Right renal pelvis (tissue), 4 donors: ENCODE measurements at regions not wholly inside any gene's neighbourhood (a gene's known extent, or its start where the extent isn't known, plus 50 kb on each side); places are given as distances from the start of the nearest gene placed in this dataset.

Experiments used
- DNase-seq, 4 donors: peaks; one replicate each; pipeline ENCODE4 v3.0.0-alpha.2; 2013; ENCODE audit warnings: low read depth in 4 of 4, low spot score in 3 of 4, missing footprints in 1 of 4

DNA sequence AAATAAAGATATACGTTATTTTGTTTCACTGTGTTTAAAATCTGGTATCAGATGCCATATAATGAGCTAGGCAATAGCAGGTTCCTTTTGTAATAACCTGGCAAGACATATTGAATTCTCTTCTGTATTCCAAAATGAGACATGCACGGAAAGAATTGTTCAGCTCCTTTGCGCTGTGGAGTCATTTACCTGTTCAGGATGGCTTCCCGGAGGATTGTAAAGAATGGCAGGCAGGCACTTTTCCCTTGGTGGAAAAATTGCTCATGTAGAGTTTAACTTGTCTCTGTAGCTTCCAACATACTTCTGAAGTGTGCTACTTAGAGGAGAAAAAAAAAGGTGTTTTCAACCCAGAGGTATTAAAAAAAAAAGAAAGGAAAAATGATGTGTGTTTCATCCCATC, 805.2 kb downstream of the GALC start:
- DNase-seq, result no peak

DNA sequence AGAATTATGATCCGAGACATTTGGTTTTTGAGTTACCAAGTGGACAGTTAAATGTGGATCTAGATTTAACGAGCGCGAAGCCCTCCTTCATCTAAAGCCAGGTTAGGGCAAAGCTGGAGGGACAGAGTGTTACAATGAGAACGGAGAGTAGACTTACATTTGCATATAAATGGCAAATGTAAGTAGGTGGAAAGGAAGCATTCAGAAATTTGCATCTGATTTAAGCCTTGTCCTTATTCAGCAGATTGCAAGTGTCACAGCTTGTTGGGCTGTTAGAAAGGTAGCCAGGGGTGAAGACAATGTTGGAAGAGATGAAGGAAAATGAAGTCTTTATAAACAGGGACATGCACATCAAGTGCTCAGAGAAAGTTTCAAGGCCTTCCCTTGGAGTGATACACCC, 806.2 kb downstream of the GALC start:
- no peak for DNase-seq

DNA sequence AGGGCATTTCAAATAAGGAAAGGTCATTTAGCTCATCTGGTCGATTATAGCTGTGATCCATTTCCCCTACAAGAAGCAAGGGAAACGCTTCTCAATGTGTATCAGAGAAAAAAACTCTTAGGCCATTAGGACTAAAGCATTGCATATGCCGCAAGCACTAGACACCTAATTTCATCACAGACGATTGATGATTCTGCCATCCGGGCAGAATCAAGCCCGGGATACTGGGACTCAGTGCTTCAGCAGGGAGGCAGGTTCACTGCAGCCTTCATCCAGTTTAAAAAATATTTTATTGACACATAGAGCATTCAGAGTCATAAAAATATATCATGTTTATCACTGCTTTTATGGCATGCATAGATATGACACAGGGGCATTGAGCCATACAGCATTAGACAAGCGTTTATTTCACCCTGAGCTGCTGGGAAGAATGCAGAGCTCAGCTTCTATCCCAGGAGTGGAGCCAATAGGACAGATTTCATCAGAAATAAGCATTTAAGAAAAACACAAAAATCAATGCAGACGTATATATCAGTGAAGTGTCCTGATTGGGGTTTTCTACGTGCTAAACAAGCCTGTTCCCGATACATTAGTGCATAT, 806.9 kb downstream of the GALC start:
- DNase-seq, result no peak

DNA sequence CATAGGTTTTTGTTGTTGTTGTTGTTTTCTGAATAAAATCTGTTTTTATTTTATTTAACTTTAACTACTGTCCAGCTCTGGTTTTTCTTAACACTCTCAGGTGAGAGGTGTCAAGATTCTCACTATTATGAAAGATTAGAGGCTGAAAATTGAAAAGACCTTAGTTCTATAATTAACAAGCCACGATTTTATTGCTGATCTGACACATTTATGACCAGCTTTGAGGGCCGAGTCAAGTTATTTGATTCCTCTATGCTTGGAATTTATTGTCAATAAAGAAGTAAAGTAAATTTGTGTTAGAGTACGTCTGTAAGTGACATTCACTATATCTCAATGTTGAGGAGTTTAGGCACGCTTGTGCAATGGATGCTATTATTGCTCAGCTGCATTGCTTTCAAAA, 808.8 kb downstream of the GALC start:
- no peak for DNase-seq

DNA sequence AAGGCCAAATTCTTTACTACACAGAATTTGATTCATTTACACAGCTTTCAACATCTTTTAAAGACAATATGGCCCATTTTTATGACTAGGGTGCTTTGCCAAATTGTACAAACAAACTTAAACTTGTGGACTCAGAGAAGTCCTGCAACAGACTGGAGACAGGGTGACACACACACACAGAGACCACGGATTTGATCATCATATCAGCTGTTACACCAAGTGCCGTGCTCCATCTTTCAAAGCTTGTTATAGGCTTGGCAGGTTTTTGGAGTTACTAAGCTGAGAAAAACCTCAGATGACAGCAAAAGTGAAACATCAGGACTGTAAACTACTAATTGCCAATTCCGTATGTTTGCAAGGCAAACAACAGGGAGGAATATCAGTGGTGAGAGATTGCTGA, 811.7 kb downstream of the GALC start:
- no peak for DNase-seq

DNA sequence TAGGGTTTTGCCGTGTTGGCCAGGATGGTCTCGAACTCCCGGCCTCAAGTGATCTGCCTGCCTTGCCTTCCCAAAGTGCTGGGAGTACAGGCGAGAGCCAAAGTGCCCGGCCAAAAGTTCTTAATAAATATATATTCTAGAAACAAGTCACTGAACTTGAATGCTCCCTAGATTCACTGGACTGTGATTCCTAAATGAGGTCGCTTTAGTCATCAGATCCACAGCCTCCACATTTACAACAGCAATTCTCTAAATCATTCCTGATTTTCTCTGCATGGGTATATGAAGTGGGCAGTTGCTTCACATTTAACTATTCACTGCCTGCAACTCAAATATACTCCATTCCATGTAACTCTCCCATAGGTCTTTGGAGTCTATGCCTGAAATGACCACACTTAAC, 813.0 kb downstream of the GALC start:
- no peak for DNase-seq

DNA sequence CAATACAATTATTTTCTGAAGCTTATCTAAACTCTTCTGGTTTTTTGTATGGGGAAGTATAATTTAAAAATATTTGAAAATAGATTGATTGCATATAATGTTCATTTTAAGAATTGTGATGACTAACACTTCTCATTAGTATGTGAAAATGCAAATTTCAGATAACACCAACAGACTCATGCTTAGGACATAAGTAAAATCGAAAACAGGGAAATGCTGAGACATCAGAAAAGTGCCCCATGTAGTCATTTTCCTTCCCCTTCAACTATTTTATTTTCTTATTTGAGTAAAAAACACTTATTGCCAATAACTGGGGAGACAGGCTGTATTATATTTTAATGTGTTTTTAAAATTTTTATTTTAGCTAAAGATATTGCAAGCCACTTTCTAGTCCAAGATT, 814.7 kb downstream of the GALC start:
- no peak for DNase-seq

DNA sequence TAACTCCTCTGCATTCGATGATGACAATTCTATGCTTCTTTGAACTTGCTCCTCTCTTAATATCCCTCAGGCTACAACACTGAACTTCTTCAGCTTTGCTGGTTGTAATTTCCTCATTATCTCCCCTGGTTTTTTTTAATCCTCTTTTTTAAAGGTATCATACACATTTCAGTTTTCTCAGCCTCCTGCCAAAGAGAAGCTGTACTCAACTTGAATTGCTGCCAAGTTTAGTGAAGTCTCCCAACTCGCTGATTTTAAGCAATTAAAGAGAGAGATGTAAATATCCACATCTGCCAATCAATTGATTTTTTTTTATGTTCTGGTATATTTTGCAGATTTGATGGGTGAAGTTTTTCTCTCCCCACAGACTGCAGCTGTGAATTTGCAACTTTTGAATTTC, 817.8 kb downstream of the GALC start:
- DNase-seq, result no peak

DNA sequence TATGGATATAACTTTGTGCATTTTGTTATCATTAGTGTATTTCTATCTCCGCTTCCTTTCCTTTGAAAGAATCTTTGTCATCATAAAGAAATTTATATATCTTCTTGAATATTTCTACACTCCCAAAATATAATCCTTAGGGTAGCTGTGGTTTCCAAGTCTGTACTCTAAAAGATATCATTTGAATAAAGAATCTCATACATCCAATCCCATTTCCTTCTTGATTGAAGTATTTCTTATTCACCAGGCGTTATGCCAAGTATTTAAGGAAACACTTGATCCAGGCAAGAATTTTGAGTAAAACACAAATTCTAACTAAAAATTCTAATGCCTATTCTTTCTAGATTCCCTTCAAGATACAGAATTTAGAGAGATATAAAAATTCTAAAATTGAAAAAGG, 821.8 kb downstream of the GALC start:
- DNase-seq, result no peak

DNA sequence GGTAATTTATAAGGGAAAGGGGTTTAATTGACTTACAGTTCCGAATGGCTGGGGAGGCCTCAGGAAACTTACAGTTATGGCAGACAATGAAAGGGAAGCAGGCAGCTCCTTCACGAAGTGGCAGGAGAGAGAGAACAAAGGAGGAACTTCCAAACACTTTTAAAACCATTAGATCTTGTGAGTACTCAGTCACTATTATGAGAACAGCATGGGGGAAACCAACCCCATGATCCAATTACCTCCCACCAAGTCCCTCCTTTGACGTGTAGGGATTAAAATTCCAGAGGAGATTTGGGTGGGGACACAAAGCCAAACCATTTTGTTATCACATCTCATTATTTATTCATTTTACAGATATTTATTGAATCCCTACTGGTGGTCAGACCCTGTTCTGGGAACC, 822.8 kb downstream of the GALC start:
- no peak for DNase-seq

DNA sequence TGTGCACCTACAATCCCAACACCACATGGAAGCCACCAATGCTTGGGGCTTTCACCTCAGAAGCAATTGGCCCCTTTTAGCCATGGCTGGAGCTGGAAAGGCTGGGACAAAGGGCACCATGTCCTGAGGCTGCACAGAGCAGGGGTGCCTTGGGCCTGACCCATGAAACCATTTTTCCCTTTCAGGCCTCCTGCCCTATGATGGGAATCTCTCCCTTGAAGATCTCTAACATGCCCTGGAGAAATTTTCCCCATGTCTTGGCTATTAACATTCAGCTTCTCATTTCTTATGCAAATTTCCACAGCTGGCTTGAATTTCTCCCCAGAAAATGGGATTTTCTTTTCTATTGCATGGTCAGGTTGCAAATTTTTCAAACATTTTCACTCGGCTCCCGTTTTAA, 823.6 kb downstream of the GALC start:
- DNase-seq, result no peak

DNA sequence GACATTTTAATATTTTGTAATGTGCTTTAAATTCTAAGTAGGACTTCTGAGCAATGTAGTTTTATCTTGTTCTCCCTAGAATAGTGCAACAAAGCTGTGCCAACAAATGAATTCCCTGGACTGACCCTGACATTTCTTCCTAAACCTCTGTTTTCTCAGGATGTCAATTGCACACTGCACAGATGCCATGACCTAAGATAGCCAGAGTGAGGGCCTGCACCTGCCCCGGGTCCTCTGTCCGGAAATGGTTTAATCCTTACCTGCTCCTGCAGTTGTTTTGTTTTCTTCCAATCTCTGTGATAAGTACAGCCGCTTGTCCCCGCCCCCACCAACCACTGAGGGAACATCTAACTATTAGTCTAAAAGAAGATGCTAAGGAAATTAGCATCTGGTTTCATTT, 831.5 kb downstream of the GALC start:
- no peak for DNase-seq

DNA sequence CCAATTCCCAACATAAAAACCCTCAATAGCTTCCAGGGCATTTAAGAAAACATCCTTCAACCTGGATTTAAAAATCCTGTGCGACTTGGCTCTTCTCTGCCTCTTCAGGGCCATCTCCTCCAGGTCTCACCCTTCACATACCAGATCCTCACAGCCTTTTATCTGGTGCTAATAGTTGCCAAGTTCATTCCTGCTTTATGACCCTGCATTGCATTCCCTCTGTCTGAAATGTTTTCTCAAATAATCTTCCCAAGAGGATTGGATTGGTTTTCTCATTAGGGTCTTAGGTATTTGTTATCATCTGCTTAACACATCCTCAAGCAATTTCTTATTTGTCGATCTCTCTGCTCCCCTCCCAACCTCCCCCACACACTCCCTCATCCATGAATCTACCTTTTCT, 832.0 kb downstream of the GALC start:
- peak in 2 of 4 donors; percentile 22 to 23 for DNase-seq

DNA sequence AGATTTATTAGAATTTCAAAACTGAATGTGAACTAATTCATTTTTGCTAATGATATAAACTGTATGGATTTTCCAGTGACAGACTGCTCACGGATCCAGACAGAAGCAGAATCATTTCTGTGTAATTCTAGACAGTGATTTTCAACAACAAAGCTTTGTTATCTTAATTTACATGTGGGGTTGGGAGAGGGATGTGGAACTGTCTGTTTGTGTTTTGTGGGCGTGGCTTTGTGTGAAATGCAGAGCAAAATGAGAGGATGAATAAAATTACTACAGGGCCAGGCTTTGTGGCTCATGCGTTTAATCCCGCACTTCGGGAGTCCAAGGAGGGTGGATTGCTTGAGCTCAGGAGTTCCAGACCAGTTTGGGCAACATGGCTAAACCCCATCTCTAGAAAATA, 834.7 kb downstream of the GALC start:
- no peak for DNase-seq

DNA sequence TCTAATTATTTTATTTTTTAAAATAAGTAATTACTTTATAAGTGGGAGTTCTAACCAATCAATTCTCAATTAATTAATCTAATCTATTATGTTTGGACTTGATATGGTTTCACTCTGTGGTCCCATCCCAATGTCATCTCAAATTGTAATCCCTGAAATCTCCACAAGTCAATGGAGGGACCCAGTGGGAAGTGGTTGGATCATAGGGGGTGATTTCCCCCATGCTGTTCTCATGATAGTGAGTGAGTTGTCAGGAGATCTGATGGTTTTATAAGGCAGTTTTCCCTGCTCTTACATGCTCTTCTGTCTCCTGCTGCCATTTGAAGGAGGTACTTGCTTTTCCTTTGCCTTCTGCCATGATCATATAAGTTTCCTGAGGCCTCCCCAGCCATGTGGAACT, 836.1 kb downstream of the GALC start:
- DNase-seq, result no peak

DNA sequence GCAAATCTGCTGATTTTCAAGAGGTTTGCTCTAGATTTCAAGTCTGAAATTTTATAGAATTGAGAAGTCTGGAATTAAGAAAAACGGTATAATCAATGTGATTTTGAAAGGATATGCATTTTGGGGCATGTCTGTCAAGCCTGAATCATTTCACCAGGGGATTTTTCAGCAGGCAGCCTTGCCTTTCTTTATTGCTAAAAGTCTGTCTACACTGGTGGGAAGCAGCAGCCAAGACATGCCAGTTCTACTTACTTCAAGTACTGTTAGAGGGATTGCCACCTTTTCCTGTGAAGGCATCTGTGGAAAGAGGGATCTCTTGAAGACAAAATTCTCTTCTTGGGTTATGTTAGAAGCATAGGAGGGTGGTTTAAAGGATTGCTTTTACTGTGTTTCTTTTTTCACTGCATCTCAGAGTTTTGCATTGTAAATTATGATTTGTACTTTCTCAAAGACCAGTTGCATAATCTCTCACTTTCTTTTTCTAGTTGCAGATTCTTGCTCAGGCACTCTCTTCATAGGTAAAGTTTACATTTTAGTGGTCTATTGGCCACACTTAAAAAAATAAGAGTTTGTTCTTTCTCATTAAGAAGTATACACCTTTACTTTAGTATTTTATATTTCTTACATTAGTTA, 837.0 kb downstream of the GALC start:
- DNase-seq, result no peak

DNA sequence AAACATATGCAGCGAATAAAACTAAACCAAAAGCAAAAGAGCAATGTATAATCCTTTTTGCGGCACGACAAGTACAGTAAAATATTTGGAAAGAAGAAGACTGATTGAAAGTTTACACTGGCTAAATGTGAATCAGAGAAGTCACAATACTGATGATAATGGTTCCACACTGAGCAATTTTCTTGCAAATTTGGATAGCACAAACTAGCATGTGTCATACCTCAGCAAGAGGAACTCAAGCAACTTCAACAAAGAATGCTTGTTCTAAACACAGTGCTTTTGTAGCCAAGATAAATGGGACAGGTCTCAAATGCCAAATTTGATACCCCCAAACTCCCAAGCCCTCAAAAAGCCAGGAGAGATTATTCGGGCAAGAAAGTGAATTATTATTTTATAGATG, 839.1 kb downstream of the GALC start:
- no peak for DNase-seq

DNA sequence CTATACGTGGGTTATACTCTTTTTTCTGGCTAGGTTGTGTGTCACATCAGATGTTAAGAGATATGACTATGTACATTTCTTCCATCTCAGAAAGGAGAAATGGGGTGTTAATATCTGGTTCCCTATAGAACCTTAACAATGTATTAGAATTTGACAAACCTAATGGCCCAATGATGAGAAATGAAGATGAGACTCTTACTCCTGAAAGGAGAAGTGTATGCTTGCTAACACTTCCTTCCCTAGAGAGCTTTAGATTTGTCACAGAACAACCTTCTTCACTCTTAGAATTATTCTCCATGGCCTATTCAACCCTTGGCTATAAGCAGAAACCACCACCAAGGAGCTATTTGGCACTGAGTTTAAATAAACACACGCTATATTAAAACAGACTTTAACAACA, 839.6 kb downstream of the GALC start:
- DNase-seq, result no peak

DNA sequence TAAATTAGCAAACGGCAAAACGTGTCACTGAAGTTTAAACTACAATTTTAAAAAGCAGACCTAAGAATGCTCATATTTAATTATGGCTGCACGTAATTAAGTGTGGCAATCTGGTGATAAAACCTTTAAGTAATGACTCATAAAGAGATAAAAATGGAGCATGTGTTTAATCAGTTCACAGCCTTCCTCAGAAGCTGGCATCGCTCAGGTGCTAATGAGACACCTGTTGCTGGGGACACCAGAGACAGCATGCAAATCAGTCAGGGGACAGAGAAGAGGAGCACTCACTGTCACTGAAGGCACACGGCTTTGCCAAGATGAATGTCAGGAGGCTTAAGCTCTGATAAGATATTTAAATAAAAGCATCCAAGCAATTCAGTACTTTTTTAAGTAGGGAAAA, 840.3 kb downstream of the GALC start:
- DNase-seq, result no peak

DNA sequence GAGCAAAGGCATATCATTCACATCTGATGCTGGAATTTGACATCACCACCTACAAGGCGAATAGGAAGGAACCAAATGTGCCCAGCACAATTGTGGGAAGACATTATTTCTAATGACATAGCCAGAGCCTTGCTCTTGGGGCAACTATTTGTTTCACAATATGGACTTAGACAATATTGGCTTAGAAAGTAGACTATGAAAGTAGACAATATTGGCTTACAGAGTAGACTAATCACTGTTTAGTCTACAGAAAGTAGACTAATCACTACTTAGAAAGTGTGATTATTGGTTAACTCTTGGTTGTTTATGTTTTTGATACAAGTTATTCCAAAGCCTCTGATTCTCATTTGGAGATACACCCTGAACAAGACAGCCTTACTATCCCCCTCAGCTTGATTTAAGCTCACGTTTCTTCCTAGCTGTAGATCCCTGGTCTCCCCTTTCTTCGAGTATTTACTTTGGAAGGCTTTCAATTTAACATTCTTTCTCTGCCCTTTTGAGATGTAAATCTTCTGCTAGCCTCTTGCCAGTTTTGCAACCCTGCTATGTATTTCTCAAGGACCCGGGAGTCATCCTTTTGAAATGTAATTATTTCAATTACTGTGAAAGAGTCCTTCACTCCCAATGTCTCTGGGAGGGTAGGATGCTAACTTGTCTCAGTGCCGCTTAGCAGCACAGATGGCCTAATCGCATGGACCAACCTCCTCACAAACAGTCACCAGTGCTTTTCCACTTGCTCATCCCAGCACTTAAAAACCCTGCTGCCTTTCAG, 843.2 kb downstream of the GALC start:
- DNase-seq, result no peak

DNA sequence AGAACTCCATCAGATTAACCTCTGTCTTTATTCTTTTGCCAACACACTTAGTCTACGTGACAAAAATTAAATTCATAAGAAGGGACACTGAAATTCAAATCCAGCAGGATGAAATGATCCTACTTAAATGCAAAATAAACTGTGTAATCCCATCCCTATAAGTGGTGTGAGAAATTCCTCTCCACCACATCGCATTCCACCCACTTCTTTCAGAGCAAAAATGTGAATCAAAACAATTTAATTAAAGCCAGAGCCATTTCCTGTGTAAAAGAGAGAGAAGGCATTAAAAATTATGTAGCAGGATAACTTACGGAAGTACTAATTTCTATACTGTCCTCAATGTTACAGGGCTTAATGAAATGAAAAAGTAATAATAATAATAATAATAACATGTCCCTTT, 844.3 kb downstream of the GALC start:
- no peak for DNase-seq

DNA sequence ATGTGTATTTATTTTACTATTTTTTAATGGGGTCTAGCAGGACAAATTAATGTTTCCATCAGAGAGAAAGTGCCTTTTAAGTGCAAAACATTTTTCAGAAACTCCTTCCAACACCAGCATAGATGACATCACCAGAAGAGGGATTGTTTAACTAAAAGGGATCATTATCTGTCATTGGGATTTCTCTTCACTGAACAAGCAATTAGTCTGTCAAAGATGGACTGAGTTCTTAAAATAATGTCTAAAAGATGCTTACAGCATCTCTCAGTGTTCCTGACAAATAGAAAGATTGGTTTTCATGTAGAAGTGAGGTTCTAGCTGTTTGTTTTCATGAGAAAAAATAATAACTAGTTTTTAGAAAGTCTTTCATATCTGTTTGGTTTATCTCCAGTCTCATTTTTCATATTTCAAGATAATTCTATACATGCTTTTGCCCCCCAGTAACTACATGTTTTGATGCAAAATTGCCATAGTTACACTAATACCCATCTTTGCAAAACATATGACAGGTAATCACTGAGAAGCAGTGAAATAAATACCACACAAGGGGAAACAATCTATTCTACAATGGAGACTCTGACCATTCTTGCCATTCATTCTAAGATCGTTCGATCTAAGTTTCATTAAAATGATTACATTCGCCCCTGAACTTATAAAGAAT, 850.3 kb downstream of the GALC start:
- no peak for DNase-seq
